Trophoblast cell (in vitro differentiated cells and primary cell): ENCODE measurements at regions not wholly inside any gene's neighbourhood (a gene's known extent, or its start where the extent isn't known, plus 50 kb on each side); places are given as distances from the start of the nearest gene placed in this dataset.

Experiments used
- DNase-seq, 2 donors: peaks; one replicate each; pipeline ENCODE4 v3.0.0-alpha.2; 2016
- H2AFZ ChIP-seq: 2 replicates; pipeline ENCODE4 v1.6.1; 2013; ENCODE audit warnings: low read length, moderate library complexity, mild to moderate bottlenecking; ENCODE audit not compliant: insufficient read depth, poor library complexity
- H2AK5ac ChIP-seq: 2 replicates; pipeline ENCODE4 v1.6.1; 2013; ENCODE audit warnings: mild to moderate bottlenecking, low read length
- H2BK120ac ChIP-seq: 2 replicates; pipeline ENCODE4 v1.6.1; 2013; ENCODE audit warnings: low read length, mild to moderate bottlenecking, moderate library complexity; ENCODE audit not compliant: insufficient read depth, poor library complexity
- H2BK12ac ChIP-seq: 2 replicates; pipeline ENCODE4 v1.6.1; 2013; ENCODE audit warnings: mild to moderate bottlenecking, low read length, moderate library complexity
- H2BK5ac ChIP-seq: 2 replicates; pipeline ENCODE4 v1.6.1; 2013; ENCODE audit warnings: low read length, low read depth, moderate library complexity, mild to moderate bottlenecking; ENCODE audit not compliant: poor library complexity
- H3K14ac ChIP-seq: 2 replicates; pipeline ENCODE4 v1.6.1; 2013; ENCODE audit warnings: mild to moderate bottlenecking, low read length
- H3K18ac ChIP-seq: 2 replicates; pipeline ENCODE4 v1.6.1; 2013; ENCODE audit warnings: mild to moderate bottlenecking, low read length
- H3K23ac ChIP-seq: 2 replicates; pipeline ENCODE4 v1.6.1; 2013; ENCODE audit warnings: low read length
- H3K27ac ChIP-seq: 2 replicates; pipeline ENCODE4 v1.5.1; 2013; ENCODE audit warnings: low read depth, mild to moderate bottlenecking, inconsistent platforms, low read length, moderate library complexity
- H3K27me3 ChIP-seq: 2 replicates; pipeline ENCODE4 v1.6.1; 2013; ENCODE audit warnings: inconsistent platforms, mild to moderate bottlenecking, low read length, moderate library complexity; ENCODE audit not compliant: insufficient read depth
- H3K36me3 ChIP-seq, 2 experiments: 1 replicate in 1 of 2; 2 replicates in 1 of 2; pipeline ENCODE4 v1.6.1; 2013; ENCODE audit warnings: low read length in 2 of 2, mild to moderate bottlenecking in 2 of 2, moderate library complexity in 1 of 2; ENCODE audit not compliant: insufficient read depth in 2 of 2, control insufficient read depth in 1 of 2
- H3K4ac ChIP-seq: 2 replicates; pipeline ENCODE4 v1.6.1; 2013; ENCODE audit warnings: low read depth, mild to moderate bottlenecking, low read length, moderate library complexity
- H3K4me1 ChIP-seq, 2 experiments: 1 replicate in 1 of 2; 2 replicates in 1 of 2; pipeline ENCODE4 v1.6.1; 2013; ENCODE audit warnings: low read length in 2 of 2, mild to moderate bottlenecking in 2 of 2, moderate library complexity in 1 of 2; ENCODE audit not compliant: insufficient read depth in 2 of 2, control insufficient read depth in 1 of 2
- H3K4me2 ChIP-seq: 2 replicates; pipeline ENCODE4 v1.6.1; 2013; ENCODE audit warnings: inconsistent platforms, mild to moderate bottlenecking, low read length, moderate library complexity
- H3K4me3 ChIP-seq: 2 replicates; pipeline ENCODE4 v1.5.1; 2013; ENCODE audit warnings: mild to moderate bottlenecking, low read depth, low read length, inconsistent platforms
- H3K79me1 ChIP-seq: one replicate; pipeline ENCODE4 v1.6.1; 2013; ENCODE audit warnings: low read length
- H3K79me2 ChIP-seq: 2 replicates; pipeline ENCODE4 v1.6.1; 2013; ENCODE audit warnings: low read length, mild to moderate bottlenecking; ENCODE audit not compliant: control insufficient read depth, insufficient read depth, poor library complexity
- H3K9ac ChIP-seq: 2 replicates; pipeline ENCODE4 v1.6.1; 2013; ENCODE audit warnings: mild to moderate bottlenecking, low read length
- H3K9me3 ChIP-seq: 2 replicates; pipeline ENCODE4 v1.6.1; 2013; ENCODE audit warnings: low read depth, mild to moderate bottlenecking, control low read depth, inconsistent platforms, low read length; ENCODE audit not compliant: insufficient read depth
- H4K12ac ChIP-seq: 2 replicates; pipeline ENCODE4 v1.6.1; 2013; ENCODE audit warnings: low read depth, mild to moderate bottlenecking, low read length, moderate library complexity
- H4K8ac ChIP-seq: 2 replicates; pipeline ENCODE4 v1.6.1; 2013; ENCODE audit warnings: low read depth, mild to moderate bottlenecking, low read length, moderate library complexity
- H4K91ac ChIP-seq: one replicate; pipeline ENCODE4 v1.6.1; 2013; ENCODE audit warnings: low read depth, mild to moderate bottlenecking, low read length, moderate library complexity
- WGBS: extraction: QIAGEN DNeasy Blood & Tissue Kit; methylation state at CpG from one replicate; pipeline ENCODE4 v1.1.7; 2013; ENCODE audit warnings: missing lambda C conversion rate; ENCODE audit not compliant: insufficient read length, insufficient coverage; ENCODE audit errors: extremely low coverage; 5-methylcytosine and 5-hydroxymethylcytosine counted together

- H3K79me1 ChIP-seq: no peaks in the 10 kb centered on the region
- no peak overlapping the region for H3K18ac ChIP-seq
- H4K91ac ChIP-seq: no peak overlapping the region
- no peak overlapping the region for H3K9ac ChIP-seq
- H2BK5ac ChIP-seq: no peak overlapping the region
- no peak overlapping the region for H2AFZ ChIP-seq
- no peak overlapping the region for H2AK5ac ChIP-seq
- no CpG with 5 or more reads among the region's 2 CpGs for WGBS
- H3K23ac ChIP-seq: no peak overlapping the region
- no peak overlapping the region for H3K4ac ChIP-seq
- no peak overlapping the region for H4K8ac ChIP-seq
- no peaks in the 10 kb centered on the region for H3K27me3 ChIP-seq
- H3K4me2 ChIP-seq: no peak overlapping the region
- no peak overlapping the region for H2BK120ac ChIP-seq
- H3K9me3 ChIP-seq: no peaks in the 10 kb centered on the region
- no peak overlapping the region for H3K27ac ChIP-seq
- H2BK12ac ChIP-seq: no peak overlapping the region
- H3K4me1 ChIP-seq: no peaks in the 10 kb centered on the region
- no peaks in the 10 kb centered on the region for H3K79me2 ChIP-seq
- H3K14ac ChIP-seq: no peak overlapping the region
- peak in 1 of 2 donors; percentile 56 for DNase-seq
- no peak overlapping the region for H4K12ac ChIP-seq
- H3K36me3 ChIP-seq: no peaks in the 10 kb centered on the region
- H3K4me3 ChIP-seq: no peak overlapping the region
Observed at GRCh38 chr3:75171630-75172230, 492.4 kb upstream of the FRG2C start.

GRCh38 chr3:75176937-75177336 is 487.2 kb upstream of the FRG2C start:
- WGBS: no CpG with 5 or more reads among the region's 3 CpGs
- Histone ChIP-seq H2AK5ac (no peak overlapping the region), H3K79me2 (no peaks in the 10 kb centered on the region), H3K4me2 (no peak overlapping the region), H4K12ac (no peak overlapping the region), H2BK5ac (no peak overlapping the region), H4K8ac (no peak overlapping the region), H3K4ac (no peak overlapping the region), H2BK12ac (no peak overlapping the region), H3K4me1 (no peaks in the 10 kb centered on the region), H3K18ac (no peak overlapping the region), H3K36me3 (no peaks in the 10 kb centered on the region), H2BK120ac (no peak overlapping the region), H3K27ac (no peak overlapping the region), H3K9me3 (no peaks in the 10 kb centered on the region), H3K79me1 (no peaks in the 10 kb centered on the region), H4K91ac (no peak overlapping the region), H3K9ac (no peak overlapping the region), H3K23ac (no peak overlapping the region), H3K14ac (no peak overlapping the region), H3K27me3 (no peaks in the 10 kb centered on the region), H2AFZ (no peak overlapping the region), H3K4me3 (no peak overlapping the region)
- DNase-seq: no peak

GRCh38 chr3:75180235-75180944 is 483.7 kb upstream of the FRG2C start:
- H4K12ac ChIP-seq: no peak overlapping the region
- H2BK5ac ChIP-seq: no peak overlapping the region
- no peaks in the 10 kb centered on the region for H3K36me3 ChIP-seq
- no peak overlapping the region for H3K23ac ChIP-seq
- H3K27me3 ChIP-seq: no peaks in the 10 kb centered on the region
- H3K4me2 ChIP-seq: no peak overlapping the region
- H2AK5ac ChIP-seq: no peak overlapping the region
- no peak overlapping the region for H3K18ac ChIP-seq
- no peaks in the 10 kb centered on the region for H3K4me1 ChIP-seq
- H3K9ac ChIP-seq: no peak overlapping the region
- no peaks in the 10 kb centered on the region for H3K79me2 ChIP-seq
- DNase-seq: no peak
- H3K9me3 ChIP-seq: no peaks in the 10 kb centered on the region
- H4K91ac ChIP-seq: no peak overlapping the region
- no peak overlapping the region for H3K4me3 ChIP-seq
- H4K8ac ChIP-seq: no peak overlapping the region
- H3K79me1 ChIP-seq: no peaks in the 10 kb centered on the region
- H3K4ac ChIP-seq: no peak overlapping the region
- WGBS: no CpG with 5 or more reads among the region's 7 CpGs
- no peak overlapping the region for H2BK120ac ChIP-seq
- no peak overlapping the region for H3K14ac ChIP-seq
- no peak overlapping the region for H2BK12ac ChIP-seq
- no peak overlapping the region for H3K27ac ChIP-seq
- no peak overlapping the region for H2AFZ ChIP-seq

- no CpG with 5 or more reads among the region's 1 CpG for WGBS
- no peak overlapping the region for H3K18ac ChIP-seq
Observed at GRCh38 chr3:75180945-75181298, 483.2 kb upstream of the FRG2C start.

More at GRCh38 chr3:75180945-75181298, 483.2 kb upstream of the FRG2C start:
- no peaks in the 10 kb centered on the region for H3K79me1 ChIP-seq
- H3K36me3 ChIP-seq: no peaks in the 10 kb centered on the region
- H2BK120ac ChIP-seq: no peak overlapping the region
- H2BK12ac ChIP-seq: no peak overlapping the region
- no peak overlapping the region for H3K14ac ChIP-seq
- H3K4ac ChIP-seq: no peak overlapping the region
- H4K91ac ChIP-seq: no peak overlapping the region
- no peak overlapping the region for H3K23ac ChIP-seq
- H3K79me2 ChIP-seq: no peaks in the 10 kb centered on the region
- H3K9ac ChIP-seq: no peak overlapping the region
- H3K4me1 ChIP-seq: no peaks in the 10 kb centered on the region
- no peak overlapping the region for H4K8ac ChIP-seq
- H3K27me3 ChIP-seq: no peaks in the 10 kb centered on the region
- H3K27ac ChIP-seq: no peak overlapping the region
- DNase-seq: no peak
- H2AFZ ChIP-seq: no peak overlapping the region
- H2AK5ac ChIP-seq: no peak overlapping the region
- no peak overlapping the region for H3K4me2 ChIP-seq
- H4K12ac ChIP-seq: no peak overlapping the region
- no peaks in the 10 kb centered on the region for H3K9me3 ChIP-seq
- no peak overlapping the region for H2BK5ac ChIP-seq
- H3K4me3 ChIP-seq: no peak overlapping the region
